Heart left ventricle (tissue), 13 donors: ENCODE measurements at regions not wholly inside any gene's neighbourhood (a gene's known extent, or its start where the extent isn't known, plus 50 kb on each side); places are given as distances from the start of the nearest gene placed in this dataset.

Experiments
- POLR2A ChIP-seq, 2 donors: fragments of 450-650 bp; IDR thresholded peaks; one replicate each; pipeline ENCODE4 v1.6.1; 2017; ENCODE audit warnings: antibody characterized with exemption in 2 of 2, mild to moderate bottlenecking in 2 of 2, moderate library complexity in 2 of 2
- TF ChIP-seq, protein P1 (sequence below), 12 donors: fragments of 200-600 bp; sonication (generic) in 4 of 12; IDR thresholded peaks; one replicate each; pipeline versions ENCODE4 v1.5.0 to v1.8.0; 2018 to 2022; ENCODE audit warnings: antibody characterized with exemption in 12 of 12, mild to moderate bottlenecking in 5 of 12
- donor health status: ischemic (EF 13 %, LVEDD 7.1; RV severe dilation, severe dysfunction).
- donor health status: DM: no; HTN: yes; CAD: no.
- donor health status: DM: no; HTN: no; CAD: no.
- donor health status: ischemic (EF 25% LVEDD 6.9; RV normal size, moderate dysfunction).
- donor health status: ischemic (EF 25% LVEDD 5.7; RV mildly dilated, moderate dysfunction).
- donor health status: ischemic (EF 35%, LVEDD 5.7; RV mildly dilated, moderate dysfunction).
- donor health status: nonischemic (EF 11% LVEDD 7.7; RV severe dilation, severe dysfunction).
- donor health status: DM: yes; HTN: yes; CAD: no.
- donor health status: PGD.
- donor health status: ischemic (EF 29% LVEDD 5.4; RV normal size, mild dysfunction).
- donor health status: nonischemic (EF 23%, LVEDD 6.1; RV moderate dilation, normal function).

DNA sequence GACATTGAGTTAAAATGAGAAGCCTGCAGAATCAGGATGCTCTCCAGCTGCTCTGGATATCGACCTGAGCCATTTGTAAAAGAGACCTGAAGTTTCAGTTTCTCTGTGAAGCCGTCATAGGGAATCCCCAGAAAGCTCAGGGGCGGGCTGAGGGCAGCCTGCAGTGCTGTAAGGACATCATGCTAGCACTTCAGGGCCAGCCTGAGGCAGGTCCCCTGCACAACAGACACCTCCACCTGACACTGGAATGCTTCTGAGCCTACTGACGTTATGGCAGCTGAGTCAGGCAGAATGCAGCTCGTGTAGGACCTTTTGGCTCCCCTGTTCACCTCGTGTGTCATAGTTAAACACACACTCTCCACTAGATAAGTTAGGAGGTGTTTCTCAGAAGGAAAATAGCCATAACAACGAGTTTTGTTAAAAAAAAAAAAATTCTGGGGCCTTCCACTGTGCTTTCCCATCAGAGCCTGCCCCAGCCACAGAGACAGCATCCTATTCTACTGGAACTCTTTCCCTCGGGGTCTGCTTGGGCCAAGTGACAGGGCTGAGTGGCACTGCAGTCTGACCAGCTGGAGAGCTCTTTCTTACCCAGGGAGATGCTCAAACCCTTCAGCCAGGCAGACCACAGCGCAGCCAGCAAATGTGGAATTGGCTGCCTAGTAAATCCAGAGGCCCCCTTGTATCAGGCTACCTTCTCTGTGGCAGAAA is 354.9 kb downstream of the DIRAS2 start:
- TF ChIP-seq, protein P1, sequence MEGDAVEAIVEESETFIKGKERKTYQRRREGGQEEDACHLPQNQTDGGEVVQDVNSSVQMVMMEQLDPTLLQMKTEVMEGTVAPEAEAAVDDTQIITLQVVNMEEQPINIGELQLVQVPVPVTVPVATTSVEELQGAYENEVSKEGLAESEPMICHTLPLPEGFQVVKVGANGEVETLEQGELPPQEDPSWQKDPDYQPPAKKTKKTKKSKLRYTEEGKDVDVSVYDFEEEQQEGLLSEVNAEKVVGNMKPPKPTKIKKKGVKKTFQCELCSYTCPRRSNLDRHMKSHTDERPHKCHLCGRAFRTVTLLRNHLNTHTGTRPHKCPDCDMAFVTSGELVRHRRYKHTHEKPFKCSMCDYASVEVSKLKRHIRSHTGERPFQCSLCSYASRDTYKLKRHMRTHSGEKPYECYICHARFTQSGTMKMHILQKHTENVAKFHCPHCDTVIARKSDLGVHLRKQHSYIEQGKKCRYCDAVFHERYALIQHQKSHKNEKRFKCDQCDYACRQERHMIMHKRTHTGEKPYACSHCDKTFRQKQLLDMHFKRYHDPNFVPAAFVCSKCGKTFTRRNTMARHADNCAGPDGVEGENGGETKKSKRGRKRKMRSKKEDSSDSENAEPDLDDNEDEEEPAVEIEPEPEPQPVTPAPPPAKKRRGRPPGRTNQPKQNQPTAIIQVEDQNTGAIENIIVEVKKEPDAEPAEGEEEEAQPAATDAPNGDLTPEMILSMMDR (IDR thresholded peaks at IDR 0.05), result no peak
- no peak for TF ChIP-seq POLR2A (IDR thresholded peaks at IDR 0.05)
